Neural crest cell (in vitro differentiated cells): ENCODE measurements at regions not wholly inside any gene's neighbourhood (a gene's known extent, or its start where the extent isn't known, plus 50 kb on each side); places are given as distances from the start of the nearest gene placed in this dataset.

ENCODE experiments used
- DNase-seq: peaks from one replicate; pipeline ENCODE4 v3.0.0; 2021; ENCODE audit warnings: low read depth, mixed read lengths, low spot score
- H3K27ac Mint-ChIP-seq: one replicate; pipeline ENCODE4 v1.8.0; 2021; ENCODE audit warnings: mild to moderate bottlenecking, mixed read lengths; ENCODE audit not compliant: unreplicated experiment
- H3K27me3 Mint-ChIP-seq: 2 replicates; pipeline ENCODE4 v1.8.0; 2021; ENCODE audit warnings: low read depth, mild to moderate bottlenecking, mixed read lengths
- H3K36me3 Mint-ChIP-seq: 2 replicates; pipeline ENCODE4 v1.8.0; 2021; ENCODE audit warnings: low read depth, mild to moderate bottlenecking, mixed read lengths
- H3K4me1 Mint-ChIP-seq: 2 replicates; pipeline ENCODE4 v1.8.0; 2021; ENCODE audit warnings: mixed read lengths
- H3K4me3 Mint-ChIP-seq: one replicate; pipeline ENCODE4 v1.8.0; 2021; ENCODE audit warnings: mild to moderate bottlenecking, mixed read lengths
- H3K9me3 Mint-ChIP-seq: 2 replicates; pipeline ENCODE4 v1.8.0; 2021; ENCODE audit warnings: mixed read lengths
- CTCF ChIP-seq: fragments of 200-600 bp; sonication (generic); conservative IDR thresholded peaks from 2 replicates; pipeline ENCODE4 v1.5.0; 2021; ENCODE audit warnings: antibody characterized with exemption, mild to moderate bottlenecking

GRCh38 chr2:136407117-136407951, 289.4 kb upstream of the CXCR4 start:
- no peak overlapping the region for H3K4me3 Mint-ChIP-seq
- no peaks in the 10 kb centered on the region for H3K36me3 Mint-ChIP-seq
- H3K27me3 Mint-ChIP-seq: peaks cover 43% of the 10 kb centered on the region
- DNase-seq: no peak
- H3K27ac Mint-ChIP-seq: no peak overlapping the region
- H3K9me3 Mint-ChIP-seq: no peaks in the 10 kb centered on the region
- no peaks in the 10 kb centered on the region for H3K4me1 Mint-ChIP-seq
- TF ChIP-seq CTCF: no peak

GRCh38 chr2:136404925-136405324, 287.0 kb upstream of the CXCR4 start:
- no peak overlapping the region for H3K27ac Mint-ChIP-seq
- H3K4me1 Mint-ChIP-seq: no peaks in the 10 kb centered on the region
- no peaks in the 10 kb centered on the region for H3K36me3 Mint-ChIP-seq
- peaks cover 50% of the 10 kb centered on the region for H3K27me3 Mint-ChIP-seq
- DNase-seq: no peak
- H3K4me3 Mint-ChIP-seq: no peak overlapping the region
- TF ChIP-seq CTCF: no peak
- no peaks in the 10 kb centered on the region for H3K9me3 Mint-ChIP-seq

GRCh38 chr2:136404176-136404575, 286.2 kb upstream of the CXCR4 start:
- Mint-ChIP-seq H3K4me1 (no peaks in the 10 kb centered on the region), H3K27ac (no peak overlapping the region), H3K9me3 (no peaks in the 10 kb centered on the region), H3K27me3 (peaks cover 50% of the 10 kb centered on the region), H3K4me3 (no peak overlapping the region), H3K36me3 (no peaks in the 10 kb centered on the region)
- TF ChIP-seq CTCF: no peak
- DNase-seq: no peak

- Mint-ChIP-seq H3K9me3 (no peaks in the 10 kb centered on the region), H3K27ac (no peak overlapping the region), H3K4me1 (no peaks in the 10 kb centered on the region), H3K36me3 (no peaks in the 10 kb centered on the region), H3K4me3 (no peak overlapping the region), H3K27me3 (peaks cover 38% of the 10 kb centered on the region)
- no peak for TF ChIP-seq CTCF
- no peak for DNase-seq
Measured at GRCh38 chr2:136402281-136402680, 284.3 kb upstream of the CXCR4 start.

GRCh38 chr2:136399667-136400289, 281.8 kb upstream of the CXCR4 start:
- no peaks in the 10 kb centered on the region for H3K9me3 Mint-ChIP-seq
- H3K27me3 Mint-ChIP-seq: peaks cover 30% of the 10 kb centered on the region
- no peak for TF ChIP-seq CTCF
- no peak overlapping the region for H3K27ac Mint-ChIP-seq
- H3K4me1 Mint-ChIP-seq: no peaks in the 10 kb centered on the region
- H3K4me3 Mint-ChIP-seq: no peak overlapping the region
- DNase-seq: no peak
- H3K36me3 Mint-ChIP-seq: no peaks in the 10 kb centered on the region
